ENCODE measurements at regions not wholly inside any gene's neighbourhood (a gene's known extent, or its start where the extent isn't known, plus 50 kb on each side); places are given as distances from the start of the nearest gene placed in this dataset.

DNA sequence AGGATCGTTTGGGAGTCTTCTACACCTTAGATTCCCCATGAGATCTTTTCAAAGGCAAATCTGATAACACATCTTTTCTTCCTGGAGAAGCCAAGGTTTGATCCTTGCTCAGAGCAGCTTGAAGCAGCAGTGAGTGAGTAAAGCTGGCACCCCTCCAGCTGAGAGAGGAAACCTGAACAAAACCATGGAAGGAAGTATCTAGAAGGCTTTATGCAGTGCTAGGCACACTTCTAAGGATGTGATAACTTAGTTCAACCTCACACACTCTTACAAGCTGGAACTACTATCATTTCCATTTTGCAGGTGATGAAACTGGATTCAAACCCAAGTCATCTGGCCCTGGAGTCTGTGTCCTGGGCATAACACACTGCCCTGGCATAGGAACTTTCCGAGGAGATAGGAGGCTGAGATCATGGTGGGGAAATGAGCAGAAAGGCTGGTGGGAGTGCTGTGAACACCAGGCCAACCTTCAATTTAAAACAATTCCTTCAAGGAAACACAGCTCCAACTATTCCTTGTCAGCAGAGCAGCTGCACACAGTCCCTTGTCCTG is 71.2 kb downstream of the CTAGE1 start:
- intact Hi-C loops (cut with DNase I), result no loop called here
- TF ChIP-seq, protein P1, sequence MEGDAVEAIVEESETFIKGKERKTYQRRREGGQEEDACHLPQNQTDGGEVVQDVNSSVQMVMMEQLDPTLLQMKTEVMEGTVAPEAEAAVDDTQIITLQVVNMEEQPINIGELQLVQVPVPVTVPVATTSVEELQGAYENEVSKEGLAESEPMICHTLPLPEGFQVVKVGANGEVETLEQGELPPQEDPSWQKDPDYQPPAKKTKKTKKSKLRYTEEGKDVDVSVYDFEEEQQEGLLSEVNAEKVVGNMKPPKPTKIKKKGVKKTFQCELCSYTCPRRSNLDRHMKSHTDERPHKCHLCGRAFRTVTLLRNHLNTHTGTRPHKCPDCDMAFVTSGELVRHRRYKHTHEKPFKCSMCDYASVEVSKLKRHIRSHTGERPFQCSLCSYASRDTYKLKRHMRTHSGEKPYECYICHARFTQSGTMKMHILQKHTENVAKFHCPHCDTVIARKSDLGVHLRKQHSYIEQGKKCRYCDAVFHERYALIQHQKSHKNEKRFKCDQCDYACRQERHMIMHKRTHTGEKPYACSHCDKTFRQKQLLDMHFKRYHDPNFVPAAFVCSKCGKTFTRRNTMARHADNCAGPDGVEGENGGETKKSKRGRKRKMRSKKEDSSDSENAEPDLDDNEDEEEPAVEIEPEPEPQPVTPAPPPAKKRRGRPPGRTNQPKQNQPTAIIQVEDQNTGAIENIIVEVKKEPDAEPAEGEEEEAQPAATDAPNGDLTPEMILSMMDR (IDR thresholded peaks at IDR 0.05; ENCODE audit: borderline replicate concordance, extremely low read depth, insufficient read depth), result no peak
- H3K4me1 ChIP-seq (ENCODE audit: control insufficient read depth in 2 of 3, insufficient read depth in 2 of 3, low read depth in 1 of 3, low read length in 3 of 3), result peaks cover 5 to 18% (median 6%) of the 10 kb centered on the region in 3 donors
- FAIRE-seq (no peak), DNase-seq (peak in 3 of 5 donors; percentile 48 to 81 (median 78))
- peaks cover 10% of the 10 kb centered on the region for H3K27me3 ChIP-seq (ENCODE audit: control insufficient read depth, insufficient read depth, low read length)
- no peaks in the 10 kb centered on the region for H3K36me3 ChIP-seq (ENCODE audit: control insufficient read depth in 2 of 3, insufficient read depth in 3 of 3, low read length in 3 of 3)
- H3K9me3 ChIP-seq (ENCODE audit: control insufficient read depth in 2 of 3, insufficient read depth in 1 of 3, low read length in 3 of 3), result no peaks in the 10 kb centered on the region
- peak overlapping the region in 2 of 3 donors; percentile 20 to 23 for H3K4me3 ChIP-seq (ENCODE audit: low read length in 3 of 3)
- H3K27ac ChIP-seq (ENCODE audit: low read depth in 2 of 2, low read length in 2 of 2), result peak overlapping the region; percentile 47 to 80
- H3K9ac ChIP-seq (ENCODE audit: low read length in 3 of 3), result no peak overlapping the region

DNA sequence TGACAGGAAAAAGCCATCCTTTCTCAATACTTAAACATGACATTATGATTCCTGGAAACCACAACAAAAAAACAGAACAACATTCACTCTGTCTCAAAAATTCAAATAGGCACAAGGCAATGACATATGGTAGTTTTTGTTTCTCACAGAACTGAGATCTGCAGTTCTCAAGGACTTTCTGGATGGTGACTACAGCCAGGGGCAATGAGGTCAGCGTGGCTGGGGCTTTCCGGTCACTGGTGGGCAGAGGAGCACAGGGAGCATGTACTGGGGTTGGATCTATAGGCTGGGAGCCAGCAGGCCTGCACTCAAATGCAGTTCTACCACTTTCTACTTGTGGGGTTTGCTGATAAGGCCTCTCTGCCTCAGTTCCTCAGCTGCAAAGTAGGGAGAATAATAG is 72.0 kb downstream of the CTAGE1 start:
- H3K27ac ChIP-seq (ENCODE audit: low read depth in 2 of 2, low read length in 2 of 2), result peak overlapping the region in 1 of 2 donors; percentile 67
- peaks cover 5 to 18% (median 6%) of the 10 kb centered on the region in 3 donors for H3K4me1 ChIP-seq (ENCODE audit: control insufficient read depth in 2 of 3, insufficient read depth in 2 of 3, low read depth in 1 of 3, low read length in 3 of 3)
- TF ChIP-seq, protein P1 (IDR thresholded peaks at IDR 0.05; ENCODE audit: borderline replicate concordance, extremely low read depth, insufficient read depth), result no peak
- H3K36me3 ChIP-seq (ENCODE audit: control insufficient read depth in 2 of 3, insufficient read depth in 3 of 3, low read length in 3 of 3), result no peaks in the 10 kb centered on the region
- peaks cover 6% of the 10 kb centered on the region for H3K27me3 ChIP-seq (ENCODE audit: control insufficient read depth, insufficient read depth, low read length)
- no peak overlapping the region for H3K4me3 ChIP-seq (ENCODE audit: low read length in 3 of 3)
- no peak for FAIRE-seq
- DNase-seq, result no peak
- no peaks in the 10 kb centered on the region for H3K9me3 ChIP-seq (ENCODE audit: control insufficient read depth in 2 of 3, insufficient read depth in 1 of 3, low read length in 3 of 3)
- H3K9ac ChIP-seq (ENCODE audit: low read length in 3 of 3), result no peak overlapping the region
- intact Hi-C loops (cut with DNase I), result no loop called here

DNA sequence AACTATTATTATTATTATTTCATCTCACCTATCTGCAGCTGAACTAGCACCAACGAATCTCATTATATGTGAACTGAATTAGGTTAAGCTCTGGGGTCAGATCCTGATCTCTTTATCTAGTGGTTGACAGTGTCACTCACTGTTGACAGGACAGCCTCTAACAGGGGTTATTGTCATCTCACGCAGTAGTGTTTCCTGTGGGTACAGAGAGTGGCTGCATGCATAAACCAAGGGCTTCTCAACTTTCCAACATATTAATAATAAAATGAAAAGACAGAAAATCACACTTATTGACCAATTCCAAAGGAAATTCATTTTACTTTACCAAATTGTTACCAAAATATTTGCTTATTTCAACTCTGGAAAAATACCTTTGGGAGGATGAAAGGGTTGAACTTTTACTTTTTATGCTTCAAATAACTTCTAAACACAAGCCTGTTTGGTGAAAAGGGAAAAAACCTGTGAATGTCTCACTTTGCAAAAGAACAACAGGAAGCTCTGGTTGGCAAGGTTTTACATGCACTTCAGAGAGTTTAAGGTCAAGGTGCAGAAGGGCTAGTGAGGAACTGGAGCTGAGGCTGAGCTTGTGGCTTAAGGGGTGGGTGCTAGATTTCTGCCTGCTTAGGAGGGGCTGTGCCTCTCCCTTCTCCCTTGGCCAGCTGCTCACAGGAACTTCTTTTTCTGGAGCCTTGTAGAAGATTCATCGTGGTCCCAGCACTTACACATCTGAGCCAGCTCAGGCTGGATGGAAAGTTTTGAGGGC is 72.6 kb downstream of the CTAGE1 start:
- peaks cover 4% of the 10 kb centered on the region for H3K27me3 ChIP-seq (ENCODE audit: control insufficient read depth, insufficient read depth, low read length)
- H3K4me3 ChIP-seq (ENCODE audit: low read length in 3 of 3), result no peak overlapping the region
- no peaks in the 10 kb centered on the region for H3K36me3 ChIP-seq (ENCODE audit: control insufficient read depth in 2 of 3, insufficient read depth in 3 of 3, low read length in 3 of 3)
- no peaks in the 10 kb centered on the region for H3K9me3 ChIP-seq (ENCODE audit: control insufficient read depth in 2 of 3, insufficient read depth in 1 of 3, low read length in 3 of 3)
- peak overlapping the region in 1 of 2 donors; percentile 67 for H3K27ac ChIP-seq (ENCODE audit: low read depth in 2 of 2, low read length in 2 of 2)
- TF ChIP-seq, protein P1 (IDR thresholded peaks at IDR 0.05; ENCODE audit: borderline replicate concordance, extremely low read depth, insufficient read depth), result no peak
- no peak overlapping the region for H3K9ac ChIP-seq (ENCODE audit: low read length in 3 of 3)
- intact Hi-C loops (cut with DNase I), result no loop called here
- peak in 2 of 5 donors; percentile 31 to 49 for DNase-seq
- peaks cover 5 to 18% (median 6%) of the 10 kb centered on the region in 3 donors for H3K4me1 ChIP-seq (ENCODE audit: control insufficient read depth in 2 of 3, insufficient read depth in 2 of 3, low read depth in 1 of 3, low read length in 3 of 3)
- no peak for FAIRE-seq
